LNCAP (cell line): ENCODE measurements at regions not wholly inside any gene's neighbourhood (a gene's known extent, or its start where the extent isn't known, plus 50 kb on each side); places are given as distances from the start of the nearest gene placed in this dataset.

Source experiments
- CTCF ChIP-seq: fragments of 450-650 bp; IDR thresholded peaks from 2 replicates; pipeline ENCODE4 v1.5.1; 2017; ENCODE audit warnings: mild to moderate bottlenecking

- TF ChIP-seq CTCF, result no peak
Observed at GRCh38 chr2:175792881-175793280, 209.2 kb downstream of the LNPK start.

- no peak for TF ChIP-seq CTCF
Observed at GRCh38 chr2:175792199-175792598, 209.9 kb downstream of the LNPK start.

- TF ChIP-seq CTCF, result no peak
Observed at GRCh38 chr2:175786471-175787124, 215.5 kb downstream of the LNPK start.

GRCh38 chr2:175769200-175769599, 232.9 kb downstream of the LNPK start:
- TF ChIP-seq CTCF, result no peak

GRCh38 chr2:175766880-175767279, 235.2 kb downstream of the LNPK start:
- no peak for TF ChIP-seq CTCF

- TF ChIP-seq CTCF, result no peak
Observed at GRCh38 chr2:175755656-175756386, 246.2 kb downstream of the LNPK start.

- no peak for TF ChIP-seq CTCF
Observed at GRCh38 chr2:175755169-175755568, 246.9 kb downstream of the LNPK start.
